T follicular helper cell (primary cell): ENCODE measurements at regions not wholly inside any gene's neighbourhood (a gene's known extent, or its start where the extent isn't known, plus 50 kb on each side); places are given as distances from the start of the nearest gene placed in this dataset.
A peak's percentile ranks its signal among the peaks of the same experiment; 100 is the strongest.

ENCODE experiments used
- DNase-seq: peaks from one replicate; pipeline ENCODE4 v3.0.0-alpha.2; 2020; ENCODE audit warnings: low read depth

GRCh38 chr11:33557201-33557600 is 143.4 kb downstream of the C11orf91 start:
- no peak for DNase-seq

GRCh38 chr11:33554219-33554618 is 146.4 kb downstream of the C11orf91 start:
- DNase-seq, result no peak

GRCh38 chr11:33553486-33553885 is 147.1 kb downstream of the C11orf91 start:
- no peak for DNase-seq

- no peak for DNase-seq
Measured at GRCh38 chr11:33552756-33553155, 147.9 kb downstream of the C11orf91 start.

- DNase-seq, result no peak
Measured at GRCh38 chr11:33551051-33551450, 149.6 kb downstream of the C11orf91 start.

GRCh38 chr11:33549483-33549882 is 151.1 kb downstream of the C11orf91 start:
- DNase-seq, result no peak

DNA sequence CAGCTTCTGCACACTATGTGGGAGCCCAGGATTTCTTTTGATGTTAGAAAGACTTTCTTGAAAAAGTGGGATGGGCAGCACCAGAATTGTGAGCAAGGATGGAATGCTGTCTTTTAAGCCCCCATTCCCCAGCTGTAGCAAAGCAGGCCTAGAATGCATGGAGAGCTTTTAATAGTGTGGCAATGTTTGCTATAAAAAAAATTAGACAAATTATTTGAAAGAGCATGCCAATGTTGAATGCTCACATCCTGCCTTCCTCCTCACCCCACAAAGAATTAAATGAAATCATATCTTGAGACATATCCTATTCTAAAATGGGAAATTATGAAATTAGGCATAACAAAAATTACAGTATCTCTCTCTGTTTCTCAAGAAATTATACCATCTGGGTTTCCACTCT is 154.7 kb downstream of the C11orf91 start:
- no peak for DNase-seq

GRCh38 chr11:33544593-33545373 is 155.8 kb downstream of the C11orf91 start:
- DNase-seq, result no peak

GRCh38 chr11:33543823-33544222 is 156.8 kb downstream of the C11orf91 start:
- DNase-seq, result no peak

- DNase-seq, result peak; percentile 16
Measured at GRCh38 chr11:33542921-33543320, 157.7 kb downstream of the C11orf91 start.

- DNase-seq, result no peak
Measured at GRCh38 chr11:33540946-33541915, 159.4 kb downstream of the C11orf91 start.

DNA sequence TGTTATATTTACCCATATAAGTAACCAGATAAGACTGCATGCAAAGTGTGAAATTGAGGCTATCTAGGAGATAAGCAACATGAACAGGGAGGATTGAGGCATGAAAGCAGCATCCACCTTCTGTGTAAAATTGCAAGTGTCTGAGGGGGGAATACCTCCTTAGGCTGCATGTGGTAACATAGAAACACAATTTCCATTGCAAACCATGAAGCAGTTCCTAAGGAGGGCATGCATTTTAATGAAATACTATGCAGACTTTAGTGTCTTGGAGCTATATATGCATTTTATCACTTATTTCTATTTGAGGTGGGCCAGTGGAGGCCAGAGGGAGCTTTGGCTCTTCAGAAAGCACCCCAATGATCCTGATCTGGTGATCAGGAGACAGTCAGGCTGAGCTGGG is 160.2 kb downstream of the C11orf91 start:
- DNase-seq, result no peak

GRCh38 chr11:33539751-33540150 is 160.9 kb downstream of the C11orf91 start:
- no peak for DNase-seq

GRCh38 chr11:33538726-33539125 is 161.9 kb downstream of the C11orf91 start:
- DNase-seq, result no peak

DNA sequence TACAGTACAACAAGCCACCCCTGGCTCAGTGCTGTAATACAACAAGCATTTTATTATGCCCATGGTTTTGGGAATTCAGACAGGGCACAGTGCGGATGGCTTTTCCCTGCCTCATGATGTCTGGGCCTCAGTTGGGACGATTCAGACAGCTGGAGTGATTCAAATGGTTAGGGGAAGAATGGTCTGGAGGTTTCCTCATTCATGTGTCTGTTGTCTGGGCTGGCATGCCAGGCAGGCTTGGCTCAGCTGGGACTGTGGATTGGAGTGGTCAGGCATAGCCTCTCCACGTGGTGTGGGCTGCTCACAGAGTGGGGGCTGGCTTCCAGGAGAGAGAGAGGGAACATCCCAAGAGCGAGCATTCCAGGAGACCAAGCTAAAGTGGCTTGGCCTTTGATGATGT is 164.4 kb downstream of the C11orf91 start:
- DNase-seq, result no peak

DNA sequence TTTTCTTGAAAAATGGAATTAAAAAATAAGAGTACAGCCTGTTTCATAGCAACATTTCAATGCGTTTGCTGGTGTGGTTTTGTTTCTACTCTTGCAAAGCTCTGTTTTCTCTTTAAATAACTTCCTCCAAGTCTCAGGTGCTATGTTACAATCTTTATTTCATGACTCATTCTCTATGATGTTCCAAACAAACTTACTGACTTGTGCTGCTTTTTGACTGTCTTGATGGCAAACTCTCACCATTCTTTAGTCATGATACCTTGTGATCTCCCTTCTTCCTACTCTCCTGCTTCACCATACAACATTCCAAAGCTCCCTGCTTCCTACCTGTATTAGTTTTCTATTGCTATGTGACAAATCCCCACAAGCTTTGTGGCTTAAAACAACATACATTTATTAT is 166.1 kb downstream of the C11orf91 start:
- no peak for DNase-seq

DNA sequence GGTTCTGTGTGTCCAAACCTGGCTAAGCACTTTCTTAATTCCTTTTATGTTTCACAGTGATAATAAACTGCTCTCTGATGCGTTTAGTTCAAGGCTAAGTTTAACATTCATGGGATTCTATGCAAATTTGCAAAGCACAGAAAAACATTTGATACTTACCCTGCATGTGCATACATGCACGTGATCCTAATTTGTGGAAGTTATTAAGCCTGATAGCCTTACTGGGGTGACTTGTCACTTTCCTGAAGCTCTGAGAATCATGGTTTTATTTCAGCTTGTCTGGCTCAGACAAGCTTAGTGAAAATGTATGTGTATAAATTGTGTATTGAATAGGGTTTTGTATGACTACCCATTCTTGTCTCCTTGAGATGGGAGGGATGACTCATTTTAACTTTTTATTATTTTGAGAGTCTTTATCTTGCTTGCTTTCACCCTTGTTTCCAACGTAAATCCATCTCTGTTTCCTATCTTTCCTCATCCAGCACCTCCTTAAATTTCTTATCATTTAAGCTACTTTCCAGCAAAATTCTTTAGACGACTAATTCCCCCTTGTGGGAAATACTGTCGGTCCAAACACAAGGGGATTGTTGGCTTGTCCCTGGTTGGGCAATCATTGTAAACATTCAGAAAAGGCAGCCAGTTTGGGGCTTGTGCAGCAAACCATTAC is 167.1 kb downstream of the C11orf91 start:
- no peak for DNase-seq

DNA sequence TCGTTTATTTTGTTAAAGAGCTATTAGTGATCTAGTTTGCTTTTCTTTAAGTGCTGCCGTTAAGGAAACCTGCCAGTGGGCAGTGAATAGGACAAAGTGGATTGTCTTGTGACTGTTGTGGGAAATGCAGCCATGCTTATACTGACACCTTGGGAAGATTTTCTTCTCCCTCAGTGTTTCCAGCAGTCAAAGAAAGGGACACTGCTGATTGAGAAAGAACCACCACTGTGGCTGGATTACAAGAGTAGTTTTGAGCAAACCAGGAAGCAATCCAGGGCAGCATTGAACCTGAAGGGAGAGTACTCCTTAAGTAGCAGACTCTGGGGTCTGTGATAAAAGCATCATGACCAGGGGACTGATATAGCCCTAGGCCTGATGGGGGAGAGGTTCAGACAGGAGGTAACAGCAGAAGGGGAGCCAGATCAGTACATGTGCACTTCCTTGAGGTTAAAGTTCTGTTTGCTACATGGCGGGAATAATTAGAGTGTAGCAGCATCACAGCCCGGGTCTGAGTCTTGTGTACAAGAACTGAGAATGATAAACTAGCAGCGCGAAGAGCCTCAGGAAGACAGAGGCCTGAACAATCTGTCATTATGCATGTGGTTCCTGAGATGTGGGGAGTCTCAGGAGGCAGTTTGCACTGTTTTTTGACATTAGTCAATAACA is 167.8 kb downstream of the C11orf91 start:
- no peak for DNase-seq

- no peak for DNase-seq
Measured at GRCh38 chr11:33532257-33532656, 168.4 kb downstream of the C11orf91 start.

DNA sequence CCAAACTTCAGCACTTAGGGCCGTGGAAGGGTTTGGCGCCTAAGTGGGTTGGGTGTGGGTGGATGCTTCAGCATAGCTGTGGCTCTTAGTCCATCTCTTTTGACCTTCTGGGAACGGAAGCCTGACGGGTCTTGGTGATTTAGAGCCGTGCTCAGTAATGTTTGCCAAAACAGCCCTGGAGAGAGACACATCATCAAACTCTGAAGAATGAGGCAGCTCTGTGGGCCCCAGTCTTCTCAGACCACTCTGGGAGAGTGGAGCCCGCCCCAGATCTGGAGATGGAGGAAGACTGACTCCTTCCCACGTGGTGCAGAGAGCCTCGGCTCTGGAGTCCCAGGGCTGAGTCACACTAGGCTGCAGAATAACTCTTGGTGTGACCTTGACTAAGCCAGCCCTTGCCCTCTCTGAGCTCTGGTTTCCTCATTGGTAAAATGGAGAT is 168.9 kb downstream of the C11orf91 start:
- DNase-seq, result no peak

GRCh38 chr11:33530815-33531214 is 169.8 kb downstream of the C11orf91 start:
- DNase-seq, result no peak

DNA sequence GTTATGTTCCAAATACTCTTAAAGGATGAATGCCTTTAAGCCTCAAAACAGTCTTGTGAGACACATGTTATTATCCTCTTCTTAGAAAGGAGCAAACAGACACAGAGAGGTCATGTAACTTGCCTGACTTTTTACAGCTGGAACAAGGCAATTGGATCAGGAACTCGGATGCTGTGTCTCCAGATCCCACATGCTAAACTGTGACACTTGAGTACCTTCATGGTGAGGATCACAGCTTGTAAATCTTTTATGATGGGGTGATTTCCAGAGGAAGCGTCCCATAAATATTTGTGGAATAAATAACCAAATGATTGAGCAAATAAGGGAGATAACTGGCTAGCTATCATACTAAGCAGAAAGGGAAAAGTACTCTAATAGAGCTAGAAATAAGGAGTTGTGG is 171.2 kb downstream of the C11orf91 start:
- no peak for DNase-seq
